ENCODE measurements at regions not wholly inside any gene's neighbourhood (a gene's known extent, or its start where the extent isn't known, plus 50 kb on each side); places are given as distances from the start of the nearest gene placed in this dataset.

GRCh38 chr4:186016796-186017195, 52.2 kb upstream of the TLR3 start:
- Histone ChIP-seq H3K4me3 (no peak overlapping the region), H3K4me1 (peaks cover 13% of the 10 kb centered on the region), H3K79me2 (ENCODE audit: low read depth) (no peaks in the 10 kb centered on the region), H3K9me3 (ENCODE audit: low read depth) (no peaks in the 10 kb centered on the region), H3F3A (ENCODE audit: low read depth) (peaks cover 9% of the 10 kb centered on the region), H3K36me3 (no peaks in the 10 kb centered on the region), H3K27me3 (no peaks in the 10 kb centered on the region), H2AFZ (replicated peaks) (no peak overlapping the region), H3K27ac (no peak overlapping the region), H3K4me2 (no peak overlapping the region), H4K20me1 (ENCODE audit: low read depth) (no peaks in the 10 kb centered on the region), H3K9ac (no peak overlapping the region)
- no peak for DNase-seq (ENCODE audit: low spot score)
- no peak for TF ChIP-seq EZH2 (IDR thresholded peaks at IDR 0.05)
- no peak for TF ChIP-seq EZH2phosphoT487 (IDR thresholded peaks at IDR 0.05)
- no peak for TF ChIP-seq CTCF (IDR thresholded peaks at IDR 0.05)
- no peak overlapping the region for H3K27ac Mint-ChIP-seq
- H3K4me3 Mint-ChIP-seq: no peak overlapping the region
- H3K9me3 Mint-ChIP-seq: peaks cover 9% of the 10 kb centered on the region
- no peaks in the 10 kb centered on the region for H3K36me3 Mint-ChIP-seq
- peaks cover 10% of the 10 kb centered on the region for H3K4me1 Mint-ChIP-seq
- H3K27me3 Mint-ChIP-seq (ENCODE audit: insufficient read depth, low read depth): peaks cover 13% of the 10 kb centered on the region

- Histone ChIP-seq H3K4me2 (no peak overlapping the region), H3K27ac (no peak overlapping the region), H3K9me3 (ENCODE audit: low read depth) (no peaks in the 10 kb centered on the region), H3K27me3 (no peaks in the 10 kb centered on the region), H3K79me2 (ENCODE audit: low read depth) (no peaks in the 10 kb centered on the region), H3K9ac (no peak overlapping the region), H3K36me3 (no peaks in the 10 kb centered on the region), H3K4me1 (peaks cover 13% of the 10 kb centered on the region), H2AFZ (replicated peaks) (peak overlapping the region; percentile 37), H4K20me1 (ENCODE audit: low read depth) (no peaks in the 10 kb centered on the region), H3F3A (ENCODE audit: low read depth) (peaks cover 9% of the 10 kb centered on the region), H3K4me3 (no peak overlapping the region)
- H3K4me3 Mint-ChIP-seq: no peak overlapping the region
- H3K36me3 Mint-ChIP-seq: no peaks in the 10 kb centered on the region
- peaks cover 10% of the 10 kb centered on the region for H3K4me1 Mint-ChIP-seq
- no peak for DNase-seq (ENCODE audit: low spot score)
- H3K9me3 Mint-ChIP-seq: peaks cover 9% of the 10 kb centered on the region
- no peak for TF ChIP-seq EZH2 (IDR thresholded peaks at IDR 0.05)
- no peak for TF ChIP-seq CTCF (IDR thresholded peaks at IDR 0.05)
- no peak for TF ChIP-seq EZH2phosphoT487 (IDR thresholded peaks at IDR 0.05)
- no peak overlapping the region for H3K27ac Mint-ChIP-seq
- peaks cover 10% of the 10 kb centered on the region for H3K27me3 Mint-ChIP-seq (ENCODE audit: insufficient read depth, low read depth)
These were observed 51.2 kb upstream of the TLR3 start for GRCh38 chr4:186017801-186018200.

GRCh38 chr4:186018261-186018660, 50.7 kb upstream of the TLR3 start:
- Mint-ChIP-seq H3K36me3 (no peaks in the 10 kb centered on the region), H3K4me3 (no peak overlapping the region), H3K9me3 (peaks cover 9% of the 10 kb centered on the region), H3K4me1 (peaks cover 10% of the 10 kb centered on the region), H3K27ac (no peak overlapping the region), H3K27me3 (ENCODE audit: insufficient read depth, low read depth) (peaks cover 10% of the 10 kb centered on the region)
- Histone ChIP-seq H2AFZ (replicated peaks) (no peak overlapping the region), H3K27me3 (no peaks in the 10 kb centered on the region), H3K36me3 (no peaks in the 10 kb centered on the region), H3K79me2 (ENCODE audit: low read depth) (no peaks in the 10 kb centered on the region), H3K9ac (no peak overlapping the region), H3K4me2 (no peak overlapping the region), H3K9me3 (ENCODE audit: low read depth) (no peaks in the 10 kb centered on the region), H3F3A (ENCODE audit: low read depth) (peaks cover 9% of the 10 kb centered on the region), H3K27ac (no peak overlapping the region), H3K4me3 (no peak overlapping the region), H3K4me1 (peaks cover 13% of the 10 kb centered on the region), H4K20me1 (ENCODE audit: low read depth) (no peaks in the 10 kb centered on the region)
- no peak for DNase-seq (ENCODE audit: low spot score)
- no peak for TF ChIP-seq CTCF (IDR thresholded peaks at IDR 0.05)
- no peak for TF ChIP-seq EZH2phosphoT487 (IDR thresholded peaks at IDR 0.05)
- TF ChIP-seq EZH2 (IDR thresholded peaks at IDR 0.05): no peak

Data from neural progenitor cell (in vitro differentiated cells).